ENCODE measurements at regions not wholly inside any gene's neighbourhood (a gene's known extent, or its start where the extent isn't known, plus 50 kb on each side); places are given as distances from the start of the nearest gene placed in this dataset.

GRCh38 chr3:124178531-124178930 is 186.6 kb upstream of the ROPN1 start:
- TF ChIP-seq, protein P1, sequence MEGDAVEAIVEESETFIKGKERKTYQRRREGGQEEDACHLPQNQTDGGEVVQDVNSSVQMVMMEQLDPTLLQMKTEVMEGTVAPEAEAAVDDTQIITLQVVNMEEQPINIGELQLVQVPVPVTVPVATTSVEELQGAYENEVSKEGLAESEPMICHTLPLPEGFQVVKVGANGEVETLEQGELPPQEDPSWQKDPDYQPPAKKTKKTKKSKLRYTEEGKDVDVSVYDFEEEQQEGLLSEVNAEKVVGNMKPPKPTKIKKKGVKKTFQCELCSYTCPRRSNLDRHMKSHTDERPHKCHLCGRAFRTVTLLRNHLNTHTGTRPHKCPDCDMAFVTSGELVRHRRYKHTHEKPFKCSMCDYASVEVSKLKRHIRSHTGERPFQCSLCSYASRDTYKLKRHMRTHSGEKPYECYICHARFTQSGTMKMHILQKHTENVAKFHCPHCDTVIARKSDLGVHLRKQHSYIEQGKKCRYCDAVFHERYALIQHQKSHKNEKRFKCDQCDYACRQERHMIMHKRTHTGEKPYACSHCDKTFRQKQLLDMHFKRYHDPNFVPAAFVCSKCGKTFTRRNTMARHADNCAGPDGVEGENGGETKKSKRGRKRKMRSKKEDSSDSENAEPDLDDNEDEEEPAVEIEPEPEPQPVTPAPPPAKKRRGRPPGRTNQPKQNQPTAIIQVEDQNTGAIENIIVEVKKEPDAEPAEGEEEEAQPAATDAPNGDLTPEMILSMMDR (conservative IDR thresholded peaks at IDR 0.05 in 1 of 2, IDR thresholded peaks at IDR 0.05 in 1 of 2; ENCODE audit: low read depth in 1 of 2, low read length in 2 of 2): no peak
- no peak for TF ChIP-seq EZH2 (IDR thresholded peaks at IDR 0.05; ENCODE audit: low read length, missing control alignments)

Measured in fibroblast of lung (primary cell).